Sigmoid colon (tissue), 6 donors: ENCODE measurements at regions not wholly inside any gene's neighbourhood (a gene's known extent, or its start where the extent isn't known, plus 50 kb on each side); places are given as distances from the start of the nearest gene placed in this dataset.

Source experiments
- DNase-seq: peaks from one replicate; pipeline ENCODE4 v3.0.0-alpha.2; 2019
- H3K27ac ChIP-seq, 4 donors: fragments of 200-600 bp; sonication (generic); one replicate each; pipeline ENCODE4 v1.5.1; 2016 to 2019; ENCODE audit warnings: mild to moderate bottlenecking in 1 of 4
- H3K27me3 ChIP-seq, 3 donors: fragments of 200-600 bp; sonication (generic); one replicate each; pipeline ENCODE4 v1.5.1; 2019; ENCODE audit warnings: mild to moderate bottlenecking in 1 of 3
- H3K36me3 ChIP-seq, 4 donors: fragments of 200-600 bp; sonication (generic); one replicate each; pipeline ENCODE4 v1.5.1; 2016 to 2019
- H3K4me1 ChIP-seq, 4 donors: fragments of 200-600 bp; sonication (generic); one replicate each; pipeline ENCODE4 v1.5.1; 2017 to 2019
- H3K4me3 ChIP-seq, 4 donors: fragments of 200-600 bp; sonication (generic); one replicate each; pipeline ENCODE4 v1.5.1; 2017 to 2019; ENCODE audit warnings: mild to moderate bottlenecking in 2 of 4, moderate library complexity in 1 of 4
- H3K9me3 ChIP-seq, 4 donors: fragments of 200-600 bp in 3 of 4; sonication (generic) in 3 of 4; one replicate each; pipeline versions ENCODE4 v1.5.1 to v1.6.1; 2013 to 2019
- CTCF ChIP-seq, 4 experiments: fragments of 450-650 bp in 3 of 4; fragments of 200-600 bp in 1 of 4; IDR thresholded peaks; one replicate each; pipeline ENCODE4 v1.5.1; 2016 to 2019; ENCODE audit warnings: antibody characterized with exemption in 4 of 4, mild to moderate bottlenecking in 3 of 4, moderate library complexity in 2 of 4
- EP300 ChIP-seq, 4 donors: sonication (generic); formaldehyde crosslinking; IDR thresholded peaks; one replicate each; pipeline ENCODE4 v1.6.1; 2017; ENCODE audit warnings: antibody characterized with exemption in 4 of 4
- POLR2A ChIP-seq, 2 donors: fragments of 450-650 bp; IDR thresholded peaks; one replicate each; pipeline ENCODE4 v1.6.1; 2016; ENCODE audit warnings: antibody characterized with exemption in 2 of 2, mild to moderate bottlenecking in 2 of 2, moderate library complexity in 2 of 2
- POLR2AphosphoS5 ChIP-seq, 4 donors: sonication (generic); formaldehyde crosslinking; IDR thresholded peaks; one replicate each; pipeline ENCODE4 v1.6.1; 2017; ENCODE audit warnings: antibody characterized with exemption in 4 of 4
- WGBS, 2 donors: extraction: QIAGEN DNeasy Blood & Tissue Kit; methylation state at CpG; one replicate each; pipeline ENCODE4 v1.1.7; 2013; 5-methylcytosine and 5-hydroxymethylcytosine counted together
- intact Hi-C: fragments of 100-400 bp; cut with DNase I; formaldehyde crosslinking; loops from one replicate; pipeline ENCODE4 v1.15.1; 2023
- donor health status: healthy with polysubstance abuse.
- donor health status: healthy.

GRCh38 chr3:72044231-72044855 lies 259.4 kb upstream of the PROK2 start:
- Histone ChIP-seq H3K4me1 (peaks cover 0 to 19% (median 17%) of the 10 kb centered on the region in 4 donors), H3K36me3 (no peaks in the 10 kb centered on the region), H3K27me3 (no peaks in the 10 kb centered on the region), H3K9me3 (no peaks in the 10 kb centered on the region), H3K27ac (no peak overlapping the region), H3K4me3 (no peak overlapping the region)
- no peak for DNase-seq
- WGBS, 2 donors = 81 to 85% methylated on average over 7 of the region's 7 CpGs
- TF ChIP-seq POLR2A (IDR thresholded peaks at IDR 0.05) (no peak), CTCF (IDR thresholded peaks at IDR 0.05) (no peak), EP300 (IDR thresholded peaks at IDR 0.05) (no peak), POLR2AphosphoS5 (IDR thresholded peaks at IDR 0.05) (no peak)
- intact Hi-C loops = loop anchor here (10.0 kb wide), 1 partner anchor 400 kb away; the partner anchor contains the start of gene RYBP

GRCh38 chr3:72043204-72044133 lies 258.5 kb upstream of the PROK2 start:
- DNase-seq = no peak
- intact Hi-C loops = loop anchor here (10.0 kb wide), 1 partner anchor 401 kb away; the partner anchor contains the start of gene RYBP
- no peak for TF ChIP-seq CTCF (IDR thresholded peaks at IDR 0.05)
- TF ChIP-seq POLR2A (IDR thresholded peaks at IDR 0.05) = no peak
- Histone ChIP-seq H3K36me3 (no peaks in the 10 kb centered on the region), H3K27ac (no peak overlapping the region), H3K4me3 (no peak overlapping the region), H3K4me1 (peaks cover 0 to 19% (median 17%) of the 10 kb centered on the region in 4 donors), H3K9me3 (no peaks in the 10 kb centered on the region), H3K27me3 (no peaks in the 10 kb centered on the region)
- 86 to 92% methylated on average over 3 of the region's 3 CpGs for WGBS, 2 donors

- peak overlapping the region in 1 of 4 donors; percentile 23 for H3K27ac ChIP-seq
- H3K4me1 ChIP-seq = peaks cover 0 to 19% (median 17%) of the 10 kb centered on the region in 4 donors
- DNase-seq = no peak
- WGBS, 2 donors = 83 to 90% methylated on average over 7 of the region's 7 CpGs
- H3K4me3 ChIP-seq = no peak overlapping the region
- H3K9me3 ChIP-seq = no peaks in the 10 kb centered on the region
- no peak for TF ChIP-seq CTCF (IDR thresholded peaks at IDR 0.05)
- TF ChIP-seq POLR2AphosphoS5 (IDR thresholded peaks at IDR 0.05) = no peak
- TF ChIP-seq POLR2A (IDR thresholded peaks at IDR 0.05) = no peak
- no peak for TF ChIP-seq EP300 (IDR thresholded peaks at IDR 0.05)
- H3K36me3 ChIP-seq = no peaks in the 10 kb centered on the region
- H3K27me3 ChIP-seq = no peaks in the 10 kb centered on the region
- intact Hi-C loops = loop anchor here (10.0 kb wide), 1 partner anchor 402 kb away; the partner anchor contains the start of gene RYBP
Observed at GRCh38 chr3:72042397-72043203, 257.7 kb upstream of the PROK2 start.

- Histone ChIP-seq H3K36me3 (no peaks in the 10 kb centered on the region), H3K9me3 (no peaks in the 10 kb centered on the region), H3K4me1 (peaks cover 0 to 27% (median 25%) of the 10 kb centered on the region in 4 donors), H3K27me3 (no peaks in the 10 kb centered on the region), H3K27ac (peak overlapping the region in 2 of 4 donors; percentile 23 to 25), H3K4me3 (no peak overlapping the region)
- 63 to 73% methylated on average over 3 of the region's 3 CpGs for WGBS, 2 donors
- DNase-seq = peak; percentile 76
- intact Hi-C loops = loop anchor here (10.0 kb wide), 1 partner anchor 403 kb away; the partner anchor contains the start of gene RYBP
- TF ChIP-seq EP300 (IDR thresholded peaks at IDR 0.05) = no peak
- peak in 2 of 4 experiments; percentile 11 to 22 for TF ChIP-seq CTCF (IDR thresholded peaks at IDR 0.05)
- peak in 2 of 4 donors; percentile 10 to 20 for TF ChIP-seq POLR2AphosphoS5 (IDR thresholded peaks at IDR 0.05)
Observed at GRCh38 chr3:72041511-72041910, 256.6 kb upstream of the PROK2 start.
